ENCODE measurements at regions not wholly inside any gene's neighbourhood (a gene's known extent, or its start where the extent isn't known, plus 50 kb on each side); places are given as distances from the start of the nearest gene placed in this dataset.

DNA sequence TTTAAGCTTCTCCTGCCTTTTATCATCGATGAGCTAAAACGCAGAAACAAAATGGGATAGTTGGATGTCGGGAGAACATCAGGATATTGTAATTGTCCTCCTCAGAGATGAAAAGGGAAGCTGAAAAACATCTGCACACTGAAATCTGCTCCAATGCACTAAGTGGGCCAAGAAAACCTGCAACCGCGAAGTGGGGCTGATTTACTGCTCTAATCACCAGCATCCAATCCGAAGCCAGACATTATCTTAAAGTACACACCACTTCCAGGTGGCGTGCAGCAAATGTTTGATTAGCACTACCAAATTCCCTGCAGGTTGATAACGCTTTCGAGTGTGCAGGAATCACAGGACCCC lies 230.3 kb upstream of the SLC14A2 start:
- peak; percentile 65 for DNase-seq

DNA sequence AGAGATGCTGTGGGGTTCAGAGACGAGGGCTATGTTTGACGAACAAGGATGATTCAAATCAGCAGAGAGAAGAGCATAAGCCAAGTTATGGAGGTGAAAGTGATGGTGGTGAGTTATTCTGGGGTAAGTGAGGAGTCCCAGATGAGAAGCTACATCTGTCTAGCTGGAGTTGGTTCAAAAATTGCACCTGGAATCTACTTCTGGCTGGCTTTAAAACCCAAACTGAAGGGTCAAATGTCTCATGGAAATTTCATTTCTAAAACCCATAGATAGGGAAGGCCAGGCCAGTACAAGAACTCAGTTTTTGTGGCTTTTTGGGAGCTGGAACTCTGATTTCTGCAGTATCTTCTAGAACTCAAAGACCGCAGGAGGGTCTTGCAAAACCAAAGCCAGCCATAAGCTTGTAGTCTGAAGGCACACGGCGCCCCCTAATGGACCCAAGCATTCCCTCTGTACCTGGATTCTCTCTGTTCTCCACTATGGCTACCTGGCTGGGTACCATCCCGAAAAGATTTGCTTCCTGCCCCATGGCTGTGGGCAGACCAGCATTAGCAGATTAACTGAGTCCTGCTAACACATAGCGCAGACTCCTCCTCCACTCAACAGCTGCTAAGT lies 229.1 kb upstream of the SLC14A2 start:
- peak; percentile 77 for DNase-seq

- DNase-seq = no peak
Observed at GRCh38 chr18:45387229-45387628, 228.0 kb upstream of the SLC14A2 start.

GRCh38 chr18:45398448-45398847 lies 216.8 kb upstream of the SLC14A2 start:
- DNase-seq = no peak

DNA sequence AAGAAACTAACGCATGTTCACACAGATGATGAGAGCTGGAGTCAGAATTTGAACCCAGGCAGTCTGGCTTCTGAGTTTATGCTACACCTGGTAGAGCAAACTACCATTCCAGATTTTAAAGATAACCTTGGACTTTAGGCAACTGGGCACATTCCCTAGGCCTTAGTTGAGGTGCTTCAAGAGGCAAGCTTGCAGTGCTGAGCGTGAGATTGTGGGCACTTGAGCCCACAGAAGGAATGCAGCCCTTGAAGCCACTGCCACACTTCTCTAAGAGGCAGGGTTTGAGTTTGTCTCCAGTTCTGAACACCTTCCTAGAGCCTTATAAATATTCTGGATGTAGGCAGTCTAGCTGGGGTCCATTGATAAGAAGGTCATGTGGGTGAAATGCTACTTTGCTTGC lies 216.1 kb upstream of the SLC14A2 start:
- DNase-seq = no peak

DNA sequence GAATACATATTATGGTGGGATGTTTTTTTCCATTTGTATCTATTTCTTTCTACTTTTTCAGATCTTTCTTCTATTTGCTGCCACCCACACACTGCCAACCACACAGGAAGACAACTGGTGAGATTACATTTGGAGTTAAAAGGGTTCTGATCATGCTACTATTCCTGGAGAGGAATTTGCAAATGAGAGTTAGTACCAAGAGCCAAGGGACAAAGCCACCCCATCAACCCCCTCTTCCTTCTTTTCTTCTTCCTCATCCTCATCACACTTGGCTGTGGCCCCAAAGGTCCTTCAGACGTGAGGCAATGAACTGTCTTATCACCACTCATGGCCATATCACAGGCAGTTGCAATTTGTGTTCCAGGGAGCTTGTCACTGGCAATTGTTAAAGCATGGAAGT lies 215.6 kb upstream of the SLC14A2 start:
- DNase-seq = no peak

DNA sequence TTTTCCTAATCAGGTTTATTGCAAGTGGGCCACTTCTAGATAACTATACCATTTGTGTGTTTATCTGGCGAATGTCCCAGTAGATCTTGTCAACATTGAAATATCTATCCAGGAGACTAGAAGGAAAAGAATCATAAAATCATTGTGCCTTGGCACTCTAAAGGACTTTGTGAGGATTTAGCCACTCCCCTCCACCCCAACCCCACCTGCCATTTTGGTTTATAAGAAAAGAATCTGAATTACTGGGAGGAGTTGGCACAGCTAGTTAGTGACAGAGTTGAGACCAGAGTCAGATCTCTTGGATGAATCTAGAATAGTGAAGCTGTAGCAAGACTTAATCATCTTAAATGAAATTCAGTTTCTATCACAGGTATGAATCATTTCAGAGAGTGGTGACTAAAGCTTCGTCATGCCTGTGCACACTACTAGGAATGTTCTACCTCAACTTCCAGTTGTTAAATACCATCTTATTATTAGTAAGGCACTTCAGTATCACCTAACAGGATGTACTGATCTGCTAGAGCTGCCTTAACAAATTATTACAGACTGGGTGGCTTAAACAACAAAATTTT lies 212.7 kb upstream of the SLC14A2 start:
- no peak for DNase-seq

DNA sequence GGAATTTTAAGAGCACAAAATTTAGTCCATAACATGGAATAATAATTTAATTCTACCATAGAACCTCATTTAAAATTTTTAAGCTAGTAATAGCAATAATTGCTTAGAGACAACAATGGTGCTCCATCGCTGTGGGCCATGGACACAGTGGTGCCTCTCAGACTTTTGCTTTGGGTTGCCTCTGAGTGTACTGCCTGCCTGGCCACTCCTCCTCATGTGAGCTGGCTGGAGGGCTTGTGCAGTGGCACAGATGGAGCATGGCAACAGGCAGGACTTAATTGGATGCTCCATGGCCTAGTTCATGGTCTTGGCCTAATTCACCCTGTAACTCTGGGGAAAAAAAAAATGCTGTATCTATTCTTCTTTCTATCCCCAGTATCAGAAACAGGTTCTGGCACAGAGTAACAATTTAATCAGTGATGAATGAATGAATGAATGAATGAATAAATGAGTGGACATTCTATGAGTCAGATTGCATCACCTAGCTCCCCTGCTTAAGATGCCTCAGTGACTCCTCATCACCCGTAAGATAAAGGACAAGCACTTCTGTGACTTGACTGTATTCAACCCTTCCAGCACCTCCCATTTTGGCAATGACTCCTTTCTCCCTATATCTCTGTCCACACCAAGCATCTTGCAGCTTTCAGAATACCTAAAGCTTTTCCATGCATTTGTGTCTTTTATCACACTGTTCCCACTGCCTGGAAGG lies 211.8 kb upstream of the SLC14A2 start:
- no peak for DNase-seq

- DNase-seq = no peak
Observed at GRCh38 chr18:45408218-45408617, 207.1 kb upstream of the SLC14A2 start.

DNA sequence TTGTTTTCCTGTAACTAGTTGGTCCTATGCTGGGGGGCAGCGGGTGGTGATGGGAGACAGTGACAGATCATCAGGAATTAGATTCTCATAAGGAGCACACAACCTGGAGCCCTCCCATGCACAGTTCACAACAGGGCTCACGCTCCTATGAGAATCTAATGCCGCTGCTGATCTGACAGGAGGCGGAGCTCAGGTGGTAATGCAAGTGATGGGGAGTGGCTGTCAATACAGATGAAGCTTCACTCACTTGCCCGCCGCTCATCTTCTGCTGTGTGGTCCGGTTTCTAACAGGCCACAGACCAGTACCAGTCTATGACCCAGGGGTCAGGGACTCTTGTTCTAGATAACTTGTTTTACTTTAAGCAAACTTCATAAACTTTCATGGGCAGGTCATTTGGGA lies 205.3 kb upstream of the SLC14A2 start:
- DNase-seq = no peak

DNA sequence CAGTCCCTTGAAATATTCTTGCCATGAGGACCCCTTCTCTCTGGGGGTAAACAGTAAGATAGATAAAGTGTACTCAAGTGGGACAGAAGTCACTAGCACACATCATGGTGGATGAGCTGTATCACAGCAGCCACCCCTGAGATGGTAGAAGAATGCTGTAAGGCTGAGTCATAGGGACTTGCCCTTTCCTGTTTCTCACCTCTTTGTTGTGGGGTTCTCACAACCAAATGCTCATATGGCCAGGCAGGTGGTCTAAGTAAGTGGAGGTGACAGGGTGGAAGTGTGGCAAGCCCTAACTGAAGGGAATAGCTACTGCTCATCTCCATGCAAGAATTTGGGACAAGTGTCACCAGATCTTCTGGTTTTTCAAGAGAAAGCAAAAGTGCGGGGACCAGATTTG lies 202.7 kb upstream of the SLC14A2 start:
- DNase-seq = no peak

- no peak for DNase-seq
Observed at GRCh38 chr18:45413180-45413836, 202.0 kb upstream of the SLC14A2 start.

DNA sequence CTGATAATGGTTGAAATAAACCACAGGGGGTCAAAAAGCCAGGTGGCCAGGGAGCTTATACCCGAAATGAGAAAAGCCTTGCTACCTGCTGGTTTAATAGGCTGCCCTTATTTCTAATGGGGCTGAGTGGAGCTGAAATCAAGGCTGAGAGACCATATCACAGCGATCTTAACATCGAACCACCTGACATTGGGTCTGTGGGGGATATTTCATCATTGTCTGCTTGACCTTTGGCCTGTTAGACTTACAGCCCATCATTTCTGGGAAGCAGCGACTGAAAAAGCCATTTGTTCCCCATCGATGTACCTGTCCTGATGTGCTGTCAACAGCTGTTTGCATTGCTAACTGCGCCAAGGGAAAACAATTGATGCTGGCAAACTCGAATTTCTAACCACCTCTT lies 199.7 kb upstream of the SLC14A2 start:
- DNase-seq = peak; percentile 97

DNA sequence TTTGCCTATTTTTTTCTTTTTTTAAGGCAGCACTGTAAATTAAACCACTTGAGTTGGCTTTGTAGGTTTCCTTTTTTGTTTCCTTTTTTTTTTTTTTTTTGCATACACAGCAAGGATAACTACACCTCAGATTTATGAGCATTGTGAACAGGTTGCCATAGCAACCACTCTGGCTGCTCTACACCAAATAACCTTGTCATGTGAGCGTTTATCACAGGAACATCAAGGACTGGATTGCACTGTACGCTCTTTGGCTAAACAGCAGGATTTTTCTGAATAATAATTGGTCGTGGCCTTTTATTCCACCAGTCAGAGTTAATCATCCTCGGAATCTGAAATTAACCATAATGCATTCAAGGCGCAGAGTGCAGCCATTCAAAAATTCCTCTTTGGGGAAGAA lies 199.1 kb upstream of the SLC14A2 start:
- DNase-seq = peak; percentile 92

DNA sequence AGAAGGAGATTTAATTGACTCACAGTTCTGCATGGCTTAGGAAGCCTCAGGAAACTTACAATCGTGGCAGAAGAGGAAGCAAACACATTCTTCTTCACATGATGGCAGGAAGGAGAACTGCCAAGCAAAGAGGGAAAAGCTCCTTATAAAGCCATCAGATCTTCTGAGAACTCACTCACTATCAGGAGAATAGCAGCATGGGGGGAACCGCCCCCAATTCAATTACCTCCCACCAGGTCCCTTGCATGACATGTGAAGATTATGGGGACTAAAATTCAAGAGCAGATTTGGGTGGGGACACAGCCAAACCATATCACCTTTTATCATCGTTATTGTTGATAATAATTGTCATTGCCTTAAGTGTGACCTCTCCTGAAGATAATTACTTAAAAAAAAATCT lies 197.9 kb upstream of the SLC14A2 start:
- DNase-seq = no peak

DNA sequence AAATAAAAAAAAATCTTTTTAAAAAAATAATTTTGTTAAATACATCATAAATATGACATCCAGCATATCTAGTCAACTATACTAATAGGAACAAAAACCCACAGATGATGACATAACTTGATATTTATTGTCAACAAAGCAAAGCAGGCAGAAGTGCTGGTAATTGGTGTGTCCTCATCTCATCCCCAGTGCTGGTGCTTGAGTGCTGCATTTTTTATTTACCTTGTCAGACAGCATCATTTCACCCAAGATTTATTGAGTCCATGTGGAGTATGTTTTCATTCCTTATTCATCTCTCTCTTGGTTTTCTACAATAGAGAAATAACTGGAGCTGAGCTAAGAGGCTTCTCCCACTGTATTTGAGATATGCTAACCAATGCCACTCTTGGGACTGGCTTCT lies 191.6 kb upstream of the SLC14A2 start:
- DNase-seq = no peak

GRCh38 chr18:45430041-45430440 lies 185.2 kb upstream of the SLC14A2 start:
- DNase-seq = no peak

DNA sequence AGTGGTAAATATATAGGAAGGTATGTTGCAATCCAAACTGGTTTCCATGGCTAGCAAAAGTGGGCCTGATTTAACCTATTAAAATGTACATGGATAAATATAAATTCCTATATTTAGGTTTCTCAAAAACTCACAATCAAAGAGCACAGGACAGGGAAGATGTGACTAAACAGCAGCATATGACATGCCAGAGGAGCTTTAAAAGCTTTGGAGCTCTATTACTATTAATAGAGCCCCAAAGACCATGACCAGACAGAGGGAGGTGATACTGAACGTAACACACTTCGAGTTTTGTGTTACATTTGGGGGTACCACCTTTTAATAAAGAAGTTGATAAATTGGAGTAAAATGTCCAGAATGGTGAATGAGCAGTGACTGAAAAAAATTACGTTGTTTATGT lies 179.5 kb upstream of the SLC14A2 start:
- DNase-seq = no peak

- DNase-seq = no peak
Observed at GRCh38 chr18:45437366-45437765, 177.9 kb upstream of the SLC14A2 start.

- DNase-seq = no peak
Observed at GRCh38 chr18:45439851-45440645, 175.2 kb upstream of the SLC14A2 start.

- DNase-seq = no peak
Observed at GRCh38 chr18:45441110-45441847, 174.0 kb upstream of the SLC14A2 start.

- DNase-seq = no peak
Observed at GRCh38 chr18:45444040-45444439, 171.2 kb upstream of the SLC14A2 start.

All from NCI-H146 (cell line).